Hematopoietic multipotent progenitor cell treated with erythropoietin and hydrocortisone succinate and interleukin-3 and kit ligand, for 8 days (in vitro differentiated cells): ENCODE measurements at regions not wholly inside any gene's neighbourhood (a gene's known extent, or its start where the extent isn't known, plus 50 kb on each side); places are given as distances from the start of the nearest gene placed in this dataset.

ENCODE experiments used
- DNase-seq: peaks from one replicate; pipeline ENCODE4 v3.0.0-alpha.2; 2015

- no peak for DNase-seq
These were observed 259.0 kb upstream of the OPRM1 start for GRCh38 chr6:153780011-153780410.

DNA sequence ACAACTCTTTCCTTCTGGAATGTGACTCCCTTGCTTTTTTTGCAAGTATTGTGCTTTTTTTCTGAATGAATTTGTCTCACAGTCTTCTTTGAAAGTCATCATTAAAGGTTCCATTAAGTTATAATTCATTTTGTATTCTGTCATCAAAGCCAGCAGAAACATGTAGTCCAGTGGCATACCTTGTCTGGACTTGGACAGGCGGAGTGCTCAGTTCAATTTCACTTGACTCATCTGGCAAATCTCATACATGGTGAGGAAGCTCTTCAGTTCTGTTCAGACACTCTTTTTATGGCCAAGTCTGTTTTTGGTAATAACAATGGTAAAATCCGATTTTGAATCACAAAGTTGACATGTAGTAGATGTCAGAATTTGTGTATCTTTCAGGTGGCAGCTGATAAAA lies 260.8 kb upstream of the OPRM1 start:
- DNase-seq, result no peak

GRCh38 chr6:153771577-153771976 lies 267.5 kb upstream of the OPRM1 start:
- no peak for DNase-seq

- no peak for DNase-seq
These were observed 271.9 kb upstream of the OPRM1 start for GRCh38 chr6:153767127-153767526.

DNA sequence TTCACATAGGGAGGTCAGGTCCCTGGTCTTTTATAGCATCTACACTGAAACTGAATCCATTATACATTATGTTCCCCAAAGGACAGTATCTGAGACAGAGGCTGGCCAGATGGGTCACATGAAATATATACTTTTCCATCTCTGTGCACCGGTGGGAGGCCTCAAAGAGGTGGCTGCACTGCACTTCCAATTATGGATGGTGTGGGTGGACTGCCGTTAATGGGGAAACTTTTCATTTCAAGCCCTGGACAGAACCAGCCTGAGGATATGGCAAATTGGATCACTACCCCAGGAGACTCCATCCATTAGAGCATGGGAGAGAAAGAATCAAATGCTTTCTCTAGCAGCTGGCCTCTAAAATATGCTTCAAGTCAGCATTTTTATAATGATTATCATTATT lies 280.5 kb upstream of the OPRM1 start:
- no peak for DNase-seq

DNA sequence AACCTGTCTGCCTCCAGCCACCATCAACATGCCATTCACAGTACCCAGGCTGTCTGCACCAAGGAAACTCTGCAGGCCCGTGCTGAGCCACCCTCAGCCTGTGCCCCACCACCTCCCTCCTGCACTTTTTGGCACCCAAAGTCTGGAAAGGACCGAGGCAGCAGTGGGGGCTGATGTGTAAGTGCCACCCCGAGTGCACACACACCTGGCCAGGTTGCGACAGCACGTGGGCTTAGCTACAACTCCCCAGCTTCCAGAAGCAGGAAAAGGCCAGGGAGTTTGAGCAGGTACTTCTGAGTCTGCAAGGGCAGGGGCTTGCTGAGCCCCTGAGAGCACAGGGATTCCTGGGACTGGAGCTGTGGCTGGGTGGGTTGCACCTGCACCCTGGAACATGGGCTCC lies 303.3 kb upstream of the OPRM1 start:
- no peak for DNase-seq

DNA sequence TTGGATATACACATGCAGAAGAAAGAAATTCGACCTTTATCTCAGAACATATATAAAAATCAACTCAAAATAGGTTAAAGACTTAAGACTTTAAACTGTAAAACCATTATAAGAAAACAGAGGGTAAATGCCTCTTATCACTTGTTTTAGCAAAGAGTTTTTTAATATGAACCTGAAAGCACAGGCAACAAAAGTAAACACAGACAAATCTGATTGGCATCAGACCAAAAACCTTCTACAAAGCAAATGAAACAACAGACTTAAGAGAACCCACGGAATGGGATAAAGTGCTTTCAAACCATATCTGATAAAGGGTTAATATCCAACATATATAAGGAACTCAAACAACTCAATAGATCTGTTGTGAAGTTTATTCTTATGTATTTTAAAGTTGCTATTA lies 309.9 kb upstream of the OPRM1 start:
- no peak for DNase-seq

DNA sequence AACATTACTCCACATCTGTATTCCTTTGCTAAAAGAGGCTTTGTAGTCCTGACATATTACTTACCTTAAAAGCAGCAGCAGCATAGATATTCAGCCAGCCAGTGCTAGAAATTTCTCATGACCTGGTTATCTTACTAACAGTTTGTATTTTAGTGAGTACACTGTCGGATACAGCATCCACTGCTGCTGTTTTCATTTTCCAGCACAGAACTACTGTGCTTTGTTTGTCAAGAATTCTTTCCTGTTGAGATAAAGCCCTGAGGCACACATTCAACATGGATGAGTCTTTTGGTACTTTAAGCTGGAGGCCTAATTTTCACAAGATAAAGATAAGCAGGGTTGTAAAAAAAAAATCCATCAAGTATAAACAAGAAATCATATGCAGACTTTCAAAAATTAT lies 311.2 kb upstream of the OPRM1 start:
- no peak for DNase-seq

GRCh38 chr6:153725456-153725855 lies 313.6 kb upstream of the OPRM1 start:
- no peak for DNase-seq

GRCh38 chr6:153720732-153721131 lies 318.3 kb upstream of the OPRM1 start:
- no peak for DNase-seq

DNA sequence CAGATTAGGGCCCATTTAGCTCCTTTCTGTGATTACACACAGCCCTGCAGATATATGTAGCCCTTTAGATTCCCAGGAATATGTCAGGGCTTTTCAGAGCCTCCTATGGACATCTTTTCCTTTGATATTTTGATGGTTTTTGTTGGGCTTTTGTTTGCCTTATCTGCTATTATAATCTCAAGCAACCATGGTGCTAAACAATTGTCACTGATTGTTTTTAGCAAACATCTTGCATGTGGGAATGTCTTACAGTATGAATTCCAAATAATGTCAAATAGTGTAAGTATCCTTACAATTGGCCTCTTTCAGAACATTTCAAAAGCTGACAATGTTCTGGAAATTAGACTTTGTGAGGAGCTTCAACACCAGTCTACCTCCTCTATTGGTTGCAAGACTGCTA lies 333.6 kb upstream of the OPRM1 start:
- no peak for DNase-seq

DNA sequence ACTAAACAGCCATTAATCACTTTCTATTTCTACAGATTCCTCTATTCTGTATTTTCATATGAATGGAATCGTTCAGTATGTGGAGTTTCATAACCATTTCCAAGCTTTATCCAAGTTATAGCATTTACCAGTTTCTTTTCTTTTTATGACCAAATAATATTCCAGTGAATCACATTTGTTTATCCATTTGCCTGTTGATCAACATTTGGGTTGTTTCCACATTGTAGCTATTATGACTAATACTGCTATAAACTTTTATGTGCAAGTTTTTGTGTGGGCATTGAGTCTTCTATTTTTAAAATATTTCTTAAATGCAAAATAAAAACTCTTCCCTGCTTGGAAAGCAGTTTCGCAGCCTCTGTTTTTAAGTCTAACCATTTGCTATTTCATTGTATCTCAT lies 336.4 kb upstream of the OPRM1 start:
- DNase-seq, result no peak

DNA sequence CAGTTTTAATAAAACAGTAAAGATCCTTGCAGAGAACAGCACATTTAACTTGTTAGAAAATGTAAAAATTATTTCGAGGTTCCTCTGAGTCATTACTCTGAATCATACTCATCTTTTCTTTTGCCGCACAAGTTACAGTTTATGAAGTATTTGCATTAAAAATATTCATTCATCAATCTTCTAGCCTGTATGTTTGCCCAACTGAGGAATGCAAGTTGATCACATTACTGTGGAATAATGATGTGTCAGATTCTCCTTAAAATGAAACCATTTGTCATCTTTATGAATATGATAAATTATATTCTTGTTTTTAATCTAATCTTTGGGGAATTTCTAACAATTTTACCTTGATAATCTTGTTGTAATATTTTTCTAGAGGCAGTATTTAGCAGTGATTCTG lies 340.4 kb upstream of the OPRM1 start:
- no peak for DNase-seq

- DNase-seq, result no peak
These were observed 341.0 kb upstream of the OPRM1 start for GRCh38 chr6:153698001-153698400.

- no peak for DNase-seq
These were observed 361.5 kb upstream of the OPRM1 start for GRCh38 chr6:153677522-153677921.

DNA sequence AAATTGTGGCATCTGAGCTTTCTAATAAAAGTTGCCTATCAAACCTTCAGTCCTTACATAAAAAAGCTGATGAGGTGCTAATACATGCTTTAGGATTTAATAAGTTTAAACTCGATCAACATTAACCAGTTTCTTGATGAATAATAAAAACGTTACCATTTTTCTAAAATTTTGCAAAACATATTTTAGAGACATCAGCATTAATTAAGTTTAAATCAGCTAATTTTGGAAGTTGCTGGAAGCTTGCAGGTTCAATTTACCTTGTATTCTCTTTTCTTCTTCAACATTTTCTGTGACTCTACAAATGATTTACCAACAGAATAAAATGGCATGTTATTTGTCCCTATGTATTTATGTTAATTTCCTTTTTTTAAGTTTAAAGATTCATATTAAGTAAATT lies 365.3 kb upstream of the OPRM1 start:
- DNase-seq, result no peak

GRCh38 chr6:153673225-153673624 lies 365.8 kb upstream of the OPRM1 start:
- DNase-seq, result no peak

GRCh38 chr6:153670403-153671026 lies 368.5 kb upstream of the OPRM1 start:
- DNase-seq, result no peak

DNA sequence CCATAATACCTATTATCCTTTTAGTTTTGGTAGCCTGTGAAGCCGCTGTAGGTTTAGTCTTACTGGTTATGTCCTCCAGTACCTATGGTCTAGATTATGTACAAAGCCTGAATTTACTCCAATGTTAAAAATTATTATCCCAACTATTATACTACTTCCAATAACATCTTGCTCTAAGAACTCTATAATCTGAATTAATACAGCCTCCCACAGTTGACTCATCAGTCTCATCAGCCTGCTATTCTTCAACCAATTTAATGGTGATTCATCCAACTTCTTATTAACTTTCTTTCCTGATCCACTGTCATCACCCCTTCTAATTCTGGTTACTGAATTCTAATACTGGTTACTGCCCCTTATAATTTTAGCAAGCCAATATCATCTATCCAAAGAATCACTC lies 370.3 kb upstream of the OPRM1 start:
- DNase-seq, result no peak

DNA sequence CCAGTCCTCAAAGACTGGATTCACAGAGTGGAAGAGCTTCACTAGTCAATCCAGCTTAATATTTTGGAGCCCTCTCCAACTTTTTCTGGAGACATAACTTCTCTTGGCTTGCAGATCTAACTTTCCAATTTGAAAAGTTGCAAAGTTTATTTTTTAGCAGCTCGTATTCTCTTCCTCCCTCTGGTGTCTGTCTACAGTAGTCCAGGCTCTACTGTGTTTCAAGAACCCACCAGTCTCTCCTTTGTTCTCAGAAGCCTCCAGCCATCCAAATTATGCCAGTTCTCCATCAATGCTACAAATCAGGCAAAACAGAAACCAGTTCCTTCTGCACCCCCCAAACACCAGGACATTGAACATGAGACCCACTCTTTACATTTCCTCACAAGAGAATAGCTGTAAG lies 376.1 kb upstream of the OPRM1 start:
- no peak for DNase-seq

DNA sequence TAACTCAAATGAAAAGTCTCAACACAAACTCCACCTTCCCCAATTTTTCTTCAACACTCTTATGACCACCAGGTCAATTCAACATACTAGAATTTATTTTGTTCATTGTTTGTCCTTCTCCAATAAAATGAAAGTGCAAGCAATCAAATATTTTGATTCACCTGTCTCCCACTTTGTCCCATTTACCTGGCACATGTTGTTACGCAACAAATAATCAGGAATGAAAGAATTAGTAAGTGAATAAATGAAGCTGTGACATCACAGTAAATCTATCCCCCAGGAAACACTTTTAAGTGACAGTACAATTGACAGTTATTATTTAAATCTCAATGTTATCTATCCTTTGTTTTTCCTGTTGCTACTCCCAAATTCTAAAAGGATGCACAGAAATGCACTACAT lies 393.7 kb upstream of the OPRM1 start:
- DNase-seq, result no peak

- no peak for DNase-seq
These were observed 395.0 kb upstream of the OPRM1 start for GRCh38 chr6:153644000-153644399.

DNA sequence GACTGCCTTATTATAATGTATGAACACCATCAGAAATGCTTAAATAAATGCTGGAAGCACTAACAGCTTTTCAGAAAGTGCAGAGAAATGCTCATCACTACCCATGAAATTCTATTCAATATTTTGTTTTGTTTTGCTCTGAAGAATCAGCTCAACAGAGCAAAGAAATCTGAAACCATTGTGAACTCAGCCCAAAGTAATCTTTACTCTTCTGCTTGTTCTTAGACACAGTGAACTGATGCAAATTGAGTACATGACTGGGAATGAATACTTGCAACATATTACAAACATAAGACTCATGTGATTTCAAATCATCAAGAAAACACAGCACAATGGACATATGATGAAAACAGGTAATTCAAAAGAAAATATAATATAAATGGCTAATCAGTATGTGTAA lies 404.6 kb upstream of the OPRM1 start:
- no peak for DNase-seq

DNA sequence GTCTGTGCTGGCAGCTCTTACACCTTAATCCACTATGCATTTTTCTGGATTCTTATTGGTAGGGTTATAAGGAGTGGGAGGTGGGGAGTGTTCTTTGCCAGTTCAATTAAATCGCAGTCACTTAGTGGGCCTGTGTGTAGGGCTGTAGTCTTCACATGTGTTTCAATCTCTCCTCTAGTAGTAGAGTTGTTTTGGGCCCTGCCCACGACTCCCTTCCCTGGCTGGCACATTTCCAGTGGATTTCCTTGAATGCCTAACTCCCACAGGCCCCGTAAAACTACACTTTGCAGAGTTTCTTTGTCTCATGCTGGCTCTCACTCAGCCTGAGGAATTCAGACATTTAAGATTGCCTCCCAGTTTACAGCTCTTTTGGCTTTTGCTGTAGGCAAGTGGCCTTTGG lies 414.0 kb upstream of the OPRM1 start:
- no peak for DNase-seq

DNA sequence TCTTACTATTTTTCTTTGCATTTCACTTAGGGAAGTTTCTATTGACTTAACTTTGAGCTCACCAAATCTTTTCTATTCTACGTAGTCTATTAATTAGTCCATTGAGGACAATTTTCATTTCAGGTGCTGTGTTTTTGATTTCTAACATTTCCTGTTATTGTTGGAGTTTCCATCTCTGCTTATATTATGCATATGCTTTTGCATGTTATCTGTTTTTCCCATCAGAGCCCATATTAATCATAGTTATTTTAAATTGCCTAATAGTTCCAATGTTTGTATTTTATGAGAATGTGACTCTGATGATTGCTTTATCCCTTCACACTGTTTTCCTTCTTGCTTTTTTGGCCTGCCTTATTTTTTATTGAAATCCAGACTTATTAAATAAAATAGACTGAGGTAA lies 414.5 kb upstream of the OPRM1 start:
- DNase-seq, result no peak

DNA sequence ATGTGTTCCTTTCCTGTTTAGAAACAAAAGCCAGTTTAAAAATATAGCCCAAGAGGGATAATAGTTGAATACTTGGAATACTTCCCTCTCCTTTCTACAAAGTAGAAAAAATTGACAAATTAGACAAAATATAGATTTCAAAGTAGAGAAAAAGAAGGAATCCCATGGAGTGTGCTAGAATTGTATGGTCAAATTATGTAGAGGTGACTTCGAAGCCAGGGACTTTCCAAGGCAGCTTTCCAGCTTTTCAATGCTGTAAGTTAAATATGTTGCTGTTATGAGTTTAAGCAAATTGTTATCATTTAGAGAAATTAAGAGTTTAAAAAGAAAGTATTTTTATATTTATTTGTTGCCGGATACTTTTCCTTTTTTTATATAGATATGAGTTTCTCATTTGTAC lies 415.5 kb upstream of the OPRM1 start:
- no peak for DNase-seq
